ENCODE measurements at regions not wholly inside any gene's neighbourhood (a gene's known extent, or its start where the extent isn't known, plus 50 kb on each side); places are given as distances from the start of the nearest gene placed in this dataset.

GRCh38 chr20:43853918-43854317 is 60.7 kb upstream of the TOX2 start:
- H3K36me3 Mint-ChIP-seq (ENCODE audit: insufficient read depth in 1 of 3, low read depth in 3 of 3), result no peaks in the 10 kb centered on the region

More at GRCh38 chr20:43853918-43854317, 60.7 kb upstream of the TOX2 start:
- H3K9me3 Mint-ChIP-seq, result no peaks in the 10 kb centered on the region
- no peak for TF ChIP-seq CTCF (conservative IDR thresholded peaks at IDR 0.05)
- Histone ChIP-seq H2BK120ac (ENCODE audit: low read depth, low read length, poor library complexity, severe bottlenecking) (no peak overlapping the region), H3K23ac (ENCODE audit: insufficient read length, low read depth, low read length) (no peak overlapping the region), H2BK15ac (ENCODE audit: low read depth, low read length) (no peak overlapping the region), H2AK5ac (ENCODE audit: insufficient read length, low read length) (no peak overlapping the region), H3K4ac (ENCODE audit: low read depth, low read length) (no peak overlapping the region), H2BK20ac (ENCODE audit: low read depth, low read length, poor library complexity, severe bottlenecking) (no peak overlapping the region), H3K79me2 (ENCODE audit: insufficient read depth, low read length) (no peaks in the 10 kb centered on the region), H3K4me1 (ENCODE audit: insufficient read depth, low read length) (no peaks in the 10 kb centered on the region), H4K91ac (ENCODE audit: insufficient read length, low read depth, low read length) (no peak overlapping the region), H3K14ac (ENCODE audit: insufficient read depth, low read length) (no peak overlapping the region), H3K27me3 (ENCODE audit: insufficient read depth, low read length) (no peaks in the 10 kb centered on the region), H3K18ac (ENCODE audit: insufficient read length, low read depth, low read length) (no peak overlapping the region), H3K56ac (ENCODE audit: insufficient read length, low read depth, low read length) (no peak overlapping the region), H2AFZ (ENCODE audit: low read length) (no peak overlapping the region), H3K23me2 (ENCODE audit: insufficient read length, low read depth, low read length, poor library complexity, severe bottlenecking) (no peaks in the 10 kb centered on the region), H3K79me1 (ENCODE audit: insufficient read depth, low read depth, low read length, poor library complexity, severe bottlenecking) (no peaks in the 10 kb centered on the region), H3T11ph (ENCODE audit: low read length) (no peak overlapping the region), H4K20me1 (ENCODE audit: control insufficient read depth, insufficient read depth, insufficient read length) (no peaks in the 10 kb centered on the region), H3K27ac (ENCODE audit: insufficient read length, low read depth, low read length) (no peak overlapping the region), H4K5ac (ENCODE audit: insufficient read length, low read depth, low read length) (no peak overlapping the region), H2BK12ac (ENCODE audit: insufficient read length, low read depth, low read length) (no peak overlapping the region), H2BK5ac (ENCODE audit: insufficient read length, low read length) (no peak overlapping the region), H4K8ac (replicated peaks; ENCODE audit: insufficient read length, low read depth, low read length) (no peak overlapping the region), H3K9ac (ENCODE audit: extremely low read depth, insufficient read length, low read length) (no peak overlapping the region), H3K9me3 (ENCODE audit: control insufficient read depth, low read depth, low read length) (no peaks in the 10 kb centered on the region), H3K4me2 (ENCODE audit: insufficient read depth, insufficient read length, low read length) (no peak overlapping the region)
- H3K27ac Mint-ChIP-seq, result no peak overlapping the region
- WGBS (ENCODE audit: extremely low coverage, insufficient read length, low lambda C conversion rate), result no CpG with 5 or more reads among the region's 6 CpGs
- no peak overlapping the region for H3K4me3 Mint-ChIP-seq
- H3K27me3 Mint-ChIP-seq (ENCODE audit: low read depth), result peaks cover 3% of the 10 kb centered on the region; the same call in 1 of the 2 replicates
- DNase-seq, result no peak
- H3K4me1 Mint-ChIP-seq, result no peaks in the 10 kb centered on the region
